ENCODE measurements at regions not wholly inside any gene's neighbourhood (a gene's known extent, or its start where the extent isn't known, plus 50 kb on each side); places are given as distances from the start of the nearest gene placed in this dataset.

DNA sequence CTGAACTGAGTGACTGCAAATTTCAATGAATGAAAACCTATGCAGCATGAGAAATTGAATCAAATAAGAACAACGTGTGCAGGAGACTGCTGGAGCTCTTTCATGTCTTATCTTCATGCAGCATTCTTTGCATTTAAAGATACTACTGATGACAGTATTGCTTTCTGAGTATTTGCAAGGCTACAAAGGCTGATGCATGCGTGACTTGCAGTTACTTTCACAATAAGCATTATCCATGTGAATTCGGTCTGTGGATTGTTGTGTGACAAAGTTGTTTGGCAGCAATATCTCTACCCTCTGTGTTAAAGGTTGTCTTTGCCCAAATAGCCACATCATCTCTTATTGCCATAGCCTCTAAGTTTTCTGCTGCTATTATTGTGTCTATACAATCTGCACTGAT, 102.1 kb upstream of the FBXL17 start:
- no peak for DNase-seq (ENCODE audit: low read depth)
- H3K4me3 ChIP-seq (ENCODE audit: low read depth, low read length): no peak overlapping the region
- TF ChIP-seq, protein P1, sequence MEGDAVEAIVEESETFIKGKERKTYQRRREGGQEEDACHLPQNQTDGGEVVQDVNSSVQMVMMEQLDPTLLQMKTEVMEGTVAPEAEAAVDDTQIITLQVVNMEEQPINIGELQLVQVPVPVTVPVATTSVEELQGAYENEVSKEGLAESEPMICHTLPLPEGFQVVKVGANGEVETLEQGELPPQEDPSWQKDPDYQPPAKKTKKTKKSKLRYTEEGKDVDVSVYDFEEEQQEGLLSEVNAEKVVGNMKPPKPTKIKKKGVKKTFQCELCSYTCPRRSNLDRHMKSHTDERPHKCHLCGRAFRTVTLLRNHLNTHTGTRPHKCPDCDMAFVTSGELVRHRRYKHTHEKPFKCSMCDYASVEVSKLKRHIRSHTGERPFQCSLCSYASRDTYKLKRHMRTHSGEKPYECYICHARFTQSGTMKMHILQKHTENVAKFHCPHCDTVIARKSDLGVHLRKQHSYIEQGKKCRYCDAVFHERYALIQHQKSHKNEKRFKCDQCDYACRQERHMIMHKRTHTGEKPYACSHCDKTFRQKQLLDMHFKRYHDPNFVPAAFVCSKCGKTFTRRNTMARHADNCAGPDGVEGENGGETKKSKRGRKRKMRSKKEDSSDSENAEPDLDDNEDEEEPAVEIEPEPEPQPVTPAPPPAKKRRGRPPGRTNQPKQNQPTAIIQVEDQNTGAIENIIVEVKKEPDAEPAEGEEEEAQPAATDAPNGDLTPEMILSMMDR (IDR thresholded peaks at IDR 0.05; ENCODE audit: control insufficient read depth, extremely low read depth, insufficient read depth): no peak

DNA sequence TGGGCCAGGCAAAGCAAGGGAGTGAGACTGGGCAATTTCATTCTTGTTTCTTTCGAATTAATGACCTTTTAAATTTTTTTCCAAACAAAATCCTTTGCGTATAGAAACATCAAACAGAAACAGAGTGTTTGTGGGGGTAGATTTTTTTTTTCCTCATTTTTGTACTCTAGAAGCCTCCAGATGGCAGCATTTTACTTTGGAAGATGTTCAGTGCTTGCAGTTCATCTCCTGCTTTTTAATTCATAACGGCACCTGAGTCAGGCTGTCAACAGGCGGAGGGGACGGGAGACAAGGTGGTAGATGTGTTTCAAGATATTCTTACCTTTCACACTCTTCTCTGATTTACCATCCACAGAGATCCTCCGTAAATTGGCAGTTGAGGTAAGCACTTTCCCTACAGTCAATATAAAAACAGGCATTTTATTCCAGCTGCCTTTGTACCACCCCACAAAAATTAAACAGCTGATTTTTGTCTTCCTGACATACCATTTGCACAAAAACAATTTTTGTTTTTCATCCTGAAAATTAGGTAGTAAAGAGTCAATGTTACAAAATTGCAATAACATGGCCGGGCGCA, 99.5 kb upstream of the FBXL17 start:
- DNase-seq (ENCODE audit: low read depth): peak; percentile 44
- H3K4me3 ChIP-seq (ENCODE audit: low read depth, low read length): no peak overlapping the region
- TF ChIP-seq, protein P1 (IDR thresholded peaks at IDR 0.05; ENCODE audit: control insufficient read depth, extremely low read depth, insufficient read depth): peak; percentile 49

DNA sequence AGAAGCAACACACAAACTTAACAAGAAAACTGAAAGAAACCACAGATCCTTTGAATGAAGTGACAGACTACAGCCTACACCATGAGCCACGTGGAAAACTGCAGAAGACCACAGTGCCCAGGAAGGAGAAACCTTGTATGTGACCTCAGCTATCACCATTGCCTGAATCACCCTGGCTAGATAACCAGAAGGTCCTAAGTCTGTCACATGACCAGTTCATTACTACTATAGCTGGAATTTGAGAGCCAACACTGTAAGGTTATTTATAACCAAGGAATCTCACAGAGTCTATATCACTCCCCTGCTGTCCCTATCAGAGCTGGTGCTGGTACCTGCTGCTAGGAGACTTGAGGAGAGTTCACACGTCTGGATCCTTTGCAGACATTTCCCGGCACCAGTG, 90.3 kb upstream of the FBXL17 start:
- DNase-seq (ENCODE audit: low read depth): no peak
- no peak overlapping the region for H3K4me3 ChIP-seq (ENCODE audit: low read depth, low read length)
- TF ChIP-seq, protein P1 (IDR thresholded peaks at IDR 0.05; ENCODE audit: control insufficient read depth, extremely low read depth, insufficient read depth): no peak

DNA sequence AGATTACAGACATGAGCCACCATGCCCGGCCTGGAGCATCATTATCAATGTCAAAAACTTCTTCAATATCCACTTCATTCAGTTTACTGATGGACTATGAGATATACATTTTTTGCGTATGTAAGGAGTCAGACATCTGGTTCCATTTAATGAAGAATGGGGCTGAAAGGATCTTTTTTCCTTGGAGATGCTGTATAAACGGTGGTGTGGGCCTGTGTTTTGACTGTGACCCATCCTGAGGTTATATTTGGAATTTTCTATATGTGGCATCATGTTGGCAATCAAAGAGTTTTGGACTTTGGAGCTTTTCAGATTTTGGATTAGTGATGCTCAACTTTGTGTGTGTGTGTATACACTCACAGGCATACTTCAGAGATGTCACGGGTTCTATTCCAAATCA, 85.7 kb upstream of the FBXL17 start:
- TF ChIP-seq, protein P1 (IDR thresholded peaks at IDR 0.05; ENCODE audit: control insufficient read depth, extremely low read depth, insufficient read depth): no peak
- H3K4me3 ChIP-seq (ENCODE audit: low read depth, low read length): no peak overlapping the region
- no peak for DNase-seq (ENCODE audit: low read depth)

DNA sequence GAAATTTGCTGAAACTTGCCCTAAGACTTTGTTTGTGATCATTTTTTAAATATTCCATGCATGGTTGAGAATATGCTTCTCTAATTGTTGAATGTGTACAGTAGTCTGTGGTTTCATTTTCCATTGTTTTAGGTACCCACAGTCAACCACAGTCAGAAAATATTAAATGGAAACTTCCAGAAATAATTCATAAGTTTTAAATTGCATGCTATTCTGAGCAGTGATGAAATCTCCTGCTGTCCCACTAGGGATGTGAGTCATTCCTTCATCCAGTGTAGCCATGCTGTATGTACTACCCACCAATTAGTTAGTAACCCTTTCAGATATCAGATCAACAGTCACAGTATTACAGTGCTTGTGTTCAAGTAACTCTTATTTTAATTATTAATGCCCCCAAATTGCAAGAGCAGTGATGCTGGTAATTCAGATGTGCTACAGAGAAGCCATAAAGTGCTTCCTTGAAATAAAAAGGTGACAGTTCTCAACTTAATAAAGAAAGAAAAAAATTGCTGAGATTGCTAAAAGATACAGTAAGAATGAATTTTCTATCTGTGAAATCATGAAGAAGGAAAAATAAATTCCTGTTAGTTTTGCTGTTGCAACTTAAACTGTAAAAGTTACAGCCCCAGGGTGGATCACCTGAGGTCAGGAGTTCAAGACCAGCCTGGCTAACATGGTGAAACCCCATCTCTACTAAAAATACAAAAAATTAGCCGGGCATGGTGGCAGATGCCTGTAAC, 79.9 kb upstream of the FBXL17 start:
- TF ChIP-seq, protein P1 (IDR thresholded peaks at IDR 0.05; ENCODE audit: control insufficient read depth, extremely low read depth, insufficient read depth): no peak
- DNase-seq (ENCODE audit: low read depth): no peak

DNA sequence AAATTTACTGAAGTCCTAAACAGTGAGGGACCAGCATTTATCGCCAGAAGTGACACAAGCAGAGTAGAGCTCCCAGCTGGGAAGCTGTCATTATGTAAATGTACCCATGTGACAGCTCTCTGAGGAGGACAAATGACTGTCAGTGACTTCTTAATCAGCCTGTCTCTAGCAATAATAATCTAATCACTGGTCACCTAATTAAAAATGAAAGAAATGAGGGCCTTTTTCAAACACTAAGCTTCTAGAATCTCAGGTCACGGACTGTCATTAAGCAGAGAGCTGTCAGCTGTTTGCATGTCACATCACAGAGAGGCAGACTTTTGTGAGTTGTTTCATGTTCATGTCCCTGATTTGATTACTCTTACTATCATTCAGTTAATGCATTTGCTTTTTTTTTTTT, 77.9 kb upstream of the FBXL17 start:
- TF ChIP-seq, protein P1 (IDR thresholded peaks at IDR 0.05; ENCODE audit: control insufficient read depth, extremely low read depth, insufficient read depth): no peak
- H3K4me3 ChIP-seq (ENCODE audit: low read depth, low read length): no peak overlapping the region
- DNase-seq (ENCODE audit: low read depth): no peak

More for the DNA sequence above, 79.9 kb upstream of the FBXL17 start:
- H3K4me3 ChIP-seq (ENCODE audit: low read depth, low read length): no peak overlapping the region

All from LNCaP clone FGC (cell line).